ENCODE measurements at regions not wholly inside any gene's neighbourhood (a gene's known extent, or its start where the extent isn't known, plus 50 kb on each side); places are given as distances from the start of the nearest gene placed in this dataset.
"Not testable (repeated sequence)": the region's sequence is repeated elsewhere in the genome, so short reads cannot be mapped to it uniquely, and the experiment has no call there.

DNA sequence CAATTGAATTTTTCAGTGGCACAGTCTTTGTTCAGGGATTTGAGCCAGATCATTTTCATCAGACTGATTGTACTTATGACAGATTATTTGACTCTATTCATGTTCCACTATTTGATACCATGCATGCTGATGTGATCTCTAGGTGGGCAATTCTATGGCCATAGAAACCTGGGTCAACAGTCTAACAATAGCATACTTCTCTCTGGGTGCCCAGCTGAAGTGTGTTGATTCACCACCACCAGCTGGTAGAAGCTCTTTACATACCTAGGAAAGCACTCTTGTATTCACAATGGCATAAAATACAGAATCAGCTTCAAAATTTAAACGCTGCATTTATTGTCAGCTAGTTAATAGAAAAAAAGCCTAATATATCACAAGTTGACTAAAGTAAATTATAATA, 90.2 kb upstream of the TMTC2 start:
- TF ChIP-seq, protein P1, sequence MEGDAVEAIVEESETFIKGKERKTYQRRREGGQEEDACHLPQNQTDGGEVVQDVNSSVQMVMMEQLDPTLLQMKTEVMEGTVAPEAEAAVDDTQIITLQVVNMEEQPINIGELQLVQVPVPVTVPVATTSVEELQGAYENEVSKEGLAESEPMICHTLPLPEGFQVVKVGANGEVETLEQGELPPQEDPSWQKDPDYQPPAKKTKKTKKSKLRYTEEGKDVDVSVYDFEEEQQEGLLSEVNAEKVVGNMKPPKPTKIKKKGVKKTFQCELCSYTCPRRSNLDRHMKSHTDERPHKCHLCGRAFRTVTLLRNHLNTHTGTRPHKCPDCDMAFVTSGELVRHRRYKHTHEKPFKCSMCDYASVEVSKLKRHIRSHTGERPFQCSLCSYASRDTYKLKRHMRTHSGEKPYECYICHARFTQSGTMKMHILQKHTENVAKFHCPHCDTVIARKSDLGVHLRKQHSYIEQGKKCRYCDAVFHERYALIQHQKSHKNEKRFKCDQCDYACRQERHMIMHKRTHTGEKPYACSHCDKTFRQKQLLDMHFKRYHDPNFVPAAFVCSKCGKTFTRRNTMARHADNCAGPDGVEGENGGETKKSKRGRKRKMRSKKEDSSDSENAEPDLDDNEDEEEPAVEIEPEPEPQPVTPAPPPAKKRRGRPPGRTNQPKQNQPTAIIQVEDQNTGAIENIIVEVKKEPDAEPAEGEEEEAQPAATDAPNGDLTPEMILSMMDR (IDR thresholded peaks at IDR 0.05; ENCODE audit: poor library complexity, severe bottlenecking): no peak
- no peak for ATAC-seq (ENCODE audit: low read depth)

DNA sequence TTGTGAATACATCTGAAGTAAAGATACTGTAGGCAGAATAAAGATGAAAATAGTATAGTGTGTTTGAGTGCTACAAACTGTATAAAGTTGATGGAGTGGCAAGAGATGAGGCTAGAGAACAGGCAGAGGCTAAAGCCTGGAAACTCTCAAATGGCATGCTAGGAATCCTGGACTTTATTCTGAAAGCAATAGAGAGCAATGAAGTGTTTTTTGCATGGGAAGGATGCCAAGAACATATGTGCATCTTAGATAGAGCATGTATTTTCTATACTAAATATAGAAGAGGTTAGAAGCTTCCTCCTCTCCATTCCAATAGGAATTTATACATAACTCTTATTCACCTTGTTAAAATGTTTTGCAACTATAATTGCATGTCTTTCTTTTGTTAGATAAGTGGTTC, 86.3 kb upstream of the TMTC2 start:
- H3K4me3 ChIP-seq (ENCODE audit: severe bottlenecking): no peak overlapping the region
- H3K27ac ChIP-seq (ENCODE audit: poor library complexity, severe bottlenecking): no peak overlapping the region
- no peaks in the 10 kb centered on the region for H3K36me3 ChIP-seq (ENCODE audit: low read depth)
- TF ChIP-seq, protein P1 (IDR thresholded peaks at IDR 0.05; ENCODE audit: poor library complexity, severe bottlenecking): no peak
- no peaks in the 10 kb centered on the region for H3K27me3 ChIP-seq (ENCODE audit: insufficient read depth, poor library complexity, severe bottlenecking)
- H3K4me1 ChIP-seq (ENCODE audit: insufficient read depth, poor library complexity, severe bottlenecking): no peaks in the 10 kb centered on the region
- no peak for DNase-seq (ENCODE audit: low spot score)
- H3K9me3 ChIP-seq (ENCODE audit: severe bottlenecking): no peaks in the 10 kb centered on the region
- no peak for ATAC-seq (ENCODE audit: low read depth)

More for the DNA sequence above, 90.2 kb upstream of the TMTC2 start:
- no peak overlapping the region for H3K27ac ChIP-seq (ENCODE audit: poor library complexity, severe bottlenecking)
- no peaks in the 10 kb centered on the region for H3K27me3 ChIP-seq (ENCODE audit: insufficient read depth, poor library complexity, severe bottlenecking)
- DNase-seq (ENCODE audit: low spot score): no peak
- no peaks in the 10 kb centered on the region for H3K4me1 ChIP-seq (ENCODE audit: insufficient read depth, poor library complexity, severe bottlenecking)
- H3K36me3 ChIP-seq (ENCODE audit: low read depth): no peaks in the 10 kb centered on the region
- H3K4me3 ChIP-seq (ENCODE audit: severe bottlenecking): no peak overlapping the region
- H3K9me3 ChIP-seq (ENCODE audit: severe bottlenecking): no peaks in the 10 kb centered on the region

DNA sequence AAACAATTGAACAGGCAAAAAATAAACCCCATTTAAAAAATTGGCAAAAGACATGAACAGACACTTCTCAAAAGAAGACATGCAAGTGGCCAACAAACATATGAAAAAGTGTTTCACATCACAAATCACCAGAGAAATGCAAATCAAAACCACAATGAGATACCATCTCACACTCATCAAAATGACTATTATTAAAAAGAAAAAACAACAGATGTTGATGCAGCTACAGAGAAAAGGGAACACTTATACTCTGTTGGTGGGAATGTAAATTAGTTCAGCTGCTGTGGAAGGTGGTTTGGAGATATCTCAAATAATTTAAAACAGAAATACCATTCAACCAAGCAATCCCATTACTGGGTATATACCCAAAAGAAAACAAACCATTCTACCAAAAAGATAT, 83.1 kb upstream of the TMTC2 start:
- not testable (repeated sequence) for H3K36me3 ChIP-seq (ENCODE audit: low read depth); H3K9me3 ChIP-seq (ENCODE audit: severe bottlenecking); ATAC-seq (ENCODE audit: low read depth); H3K27ac ChIP-seq (ENCODE audit: poor library complexity, severe bottlenecking); H3K4me1 ChIP-seq (ENCODE audit: insufficient read depth, poor library complexity, severe bottlenecking); DNase-seq (ENCODE audit: low spot score); H3K27me3 ChIP-seq (ENCODE audit: insufficient read depth, poor library complexity, severe bottlenecking); H3K4me3 ChIP-seq (ENCODE audit: severe bottlenecking)

DNA sequence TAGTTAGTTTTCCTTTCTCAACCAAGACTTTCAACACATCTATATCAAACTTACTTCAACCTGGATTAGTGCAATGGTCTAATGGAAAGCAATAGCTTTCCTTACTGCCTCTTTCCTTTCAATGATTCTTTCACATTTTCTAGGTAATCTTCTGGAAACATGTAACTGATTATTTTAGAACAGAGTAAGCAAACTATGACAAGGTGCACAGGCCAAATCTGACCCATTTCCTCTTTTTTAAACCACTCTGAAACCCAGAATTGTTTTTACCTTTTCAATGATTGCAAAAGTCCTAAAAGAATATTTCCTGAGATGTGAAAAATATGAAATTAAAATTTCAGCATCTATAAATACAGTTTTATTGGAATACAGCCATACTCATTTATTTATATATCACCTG, 81.6 kb upstream of the TMTC2 start:
- DNase-seq (ENCODE audit: low spot score): no peak
- Histone ChIP-seq H3K9me3 (ENCODE audit: severe bottlenecking) (no peaks in the 10 kb centered on the region), H3K36me3 (ENCODE audit: low read depth) (no peaks in the 10 kb centered on the region), H3K4me3 (ENCODE audit: severe bottlenecking) (no peak overlapping the region), H3K27me3 (ENCODE audit: insufficient read depth, poor library complexity, severe bottlenecking) (no peaks in the 10 kb centered on the region), H3K27ac (ENCODE audit: poor library complexity, severe bottlenecking) (no peak overlapping the region), H3K4me1 (ENCODE audit: insufficient read depth, poor library complexity, severe bottlenecking) (no peaks in the 10 kb centered on the region)
- ATAC-seq (ENCODE audit: low read depth): no peak
- TF ChIP-seq, protein P1 (IDR thresholded peaks at IDR 0.05; ENCODE audit: poor library complexity, severe bottlenecking): no peak

DNA sequence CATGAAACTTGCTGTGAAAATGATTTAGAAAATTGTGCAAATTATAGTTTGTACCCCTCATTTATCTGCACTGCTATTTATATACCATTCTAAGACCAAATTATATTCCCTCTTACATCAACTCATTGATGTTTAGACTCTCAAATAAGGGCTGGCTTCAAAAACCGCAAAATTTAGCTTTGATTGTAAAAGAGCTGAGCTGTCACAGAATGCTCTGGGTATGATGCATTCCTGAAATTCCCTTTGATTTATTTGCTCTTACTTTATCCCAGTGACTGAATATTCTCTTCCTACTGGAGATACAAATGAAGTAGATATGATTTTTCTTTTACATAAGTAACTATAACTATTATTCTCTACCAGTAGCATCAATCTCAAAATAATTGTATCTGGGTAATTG, 78.0 kb upstream of the TMTC2 start:
- ATAC-seq (ENCODE audit: low read depth) (peak; percentile 83), DNase-seq (ENCODE audit: low spot score) (no peak)
- no peak overlapping the region for H3K4me3 ChIP-seq (ENCODE audit: severe bottlenecking)
- TF ChIP-seq, protein P1 (IDR thresholded peaks at IDR 0.05; ENCODE audit: poor library complexity, severe bottlenecking): no peak
- no peaks in the 10 kb centered on the region for H3K9me3 ChIP-seq (ENCODE audit: severe bottlenecking)
- no peaks in the 10 kb centered on the region for H3K4me1 ChIP-seq (ENCODE audit: insufficient read depth, poor library complexity, severe bottlenecking)
- H3K27ac ChIP-seq (ENCODE audit: poor library complexity, severe bottlenecking): no peak overlapping the region
- no peaks in the 10 kb centered on the region for H3K27me3 ChIP-seq (ENCODE audit: insufficient read depth, poor library complexity, severe bottlenecking)
- no peaks in the 10 kb centered on the region for H3K36me3 ChIP-seq (ENCODE audit: low read depth)
